GM21723 (cell line): ENCODE measurements at regions not wholly inside any gene's neighbourhood (a gene's known extent, or its start where the extent isn't known, plus 50 kb on each side); places are given as distances from the start of the nearest gene placed in this dataset.

ENCODE experiments used
- ATAC-seq: cut with Tn5 transposase; IDR thresholded peaks from one replicate; pipeline ENCODE4 v1.9.1; 2021; ENCODE audit warnings: mild to moderate bottlenecking, moderate library complexity; ENCODE audit not compliant: unreplicated experiment

- no peak for ATAC-seq
Measured at GRCh38 chr9:28539434-28540070, 966.3 kb upstream of the C9orf72 start.

- no peak for ATAC-seq
Measured at GRCh38 chr9:28542928-28543327, 969.6 kb upstream of the C9orf72 start.

GRCh38 chr9:28547527-28547926 lies 974.2 kb upstream of the C9orf72 start:
- ATAC-seq: no peak

- no peak for ATAC-seq
Measured at GRCh38 chr9:28563291-28563934, 990.1 kb upstream of the C9orf72 start.

- no peak for ATAC-seq
Measured at GRCh38 chr9:28583832-28584231, 1010.6 kb upstream of the C9orf72 start.

GRCh38 chr9:28584542-28584941 lies 1011.3 kb upstream of the C9orf72 start:
- no peak for ATAC-seq

- ATAC-seq: no peak
Measured at GRCh38 chr9:28587052-28587451, 1013.8 kb upstream of the C9orf72 start.

GRCh38 chr9:28598408-28598807 lies 1025.1 kb upstream of the C9orf72 start:
- no peak for ATAC-seq

- no peak for ATAC-seq
Measured at GRCh38 chr9:28600226-28600625, 1026.9 kb upstream of the C9orf72 start.

- ATAC-seq: no peak
Measured at GRCh38 chr9:28607843-28608242, 1034.6 kb upstream of the C9orf72 start.

GRCh38 chr9:28610339-28610738 lies 1037.1 kb upstream of the C9orf72 start:
- ATAC-seq: no peak

- ATAC-seq: no peak
Measured at GRCh38 chr9:28616310-28616709, 1043.0 kb upstream of the C9orf72 start.

- no peak for ATAC-seq
Measured at GRCh38 chr9:28620011-28620410, 1046.7 kb upstream of the C9orf72 start.

- ATAC-seq: no peak
Measured at GRCh38 chr9:28620661-28621060, 1047.4 kb upstream of the C9orf72 start.

GRCh38 chr9:28624771-28625170 lies 1051.5 kb upstream of the C9orf72 start:
- ATAC-seq: no peak

- no peak for ATAC-seq
Measured at GRCh38 chr9:28628031-28628430, 1054.8 kb upstream of the C9orf72 start.

- no peak for ATAC-seq
Measured at GRCh38 chr9:28648723-28649122, 1075.4 kb upstream of the C9orf72 start.

GRCh38 chr9:28650327-28650726 lies 1077.0 kb upstream of the C9orf72 start:
- ATAC-seq: no peak

- no peak for ATAC-seq
Measured at GRCh38 chr9:28651050-28651722, 1077.9 kb upstream of the C9orf72 start.

GRCh38 chr9:28653216-28653615 lies 1079.9 kb upstream of the C9orf72 start:
- ATAC-seq: no peak

- no peak for ATAC-seq
Measured at GRCh38 chr9:28656727-28657126, 1083.4 kb upstream of the C9orf72 start.

- no peak for ATAC-seq
Measured at GRCh38 chr9:28661853-28662252, 1088.6 kb upstream of the C9orf72 start.
